Activated T-helper 2 cell treated with anti-CD3 and anti-CD28 coated beads, Interferon-gamma antibody, Interleukin-2, Interleukin-4, amounts not matched to agents 10 μg/mL and 5 μg/mL and 100 μg/mL, durations not matched to agents 14 hours and 24 hours and 36 hours (primary cell): ENCODE measurements at regions not wholly inside any gene's neighbourhood (a gene's known extent, or its start where the extent isn't known, plus 50 kb on each side); places are given as distances from the start of the nearest gene placed in this dataset.
"Not testable (repeated sequence)": the region's sequence is repeated elsewhere in the genome, so short reads cannot be mapped to it uniquely, and the experiment has no call there.

ENCODE experiments used
- DNase-seq: peaks from one replicate; pipeline ENCODE4 v3.0.0; 2021; ENCODE audit warnings: low spot score
- H3K27ac Mint-ChIP-seq: one replicate; pipeline ENCODE4 v1.8.0; 2021; ENCODE audit warnings: mixed read lengths
- H3K27me3 Mint-ChIP-seq: one replicate; pipeline ENCODE4 v1.8.0; 2021; ENCODE audit warnings: low read depth, mixed read lengths
- H3K36me3 Mint-ChIP-seq: one replicate; pipeline ENCODE4 v1.8.0; 2021; ENCODE audit warnings: low read depth, mixed read lengths
- H3K4me1 Mint-ChIP-seq: one replicate; pipeline ENCODE4 v1.8.0; 2021; ENCODE audit warnings: low read depth, mixed read lengths
- H3K4me3 Mint-ChIP-seq: one replicate; pipeline ENCODE4 v1.8.0; 2021; ENCODE audit warnings: low read depth, mild to moderate bottlenecking, moderate library complexity, mixed read lengths
- H3K9me3 Mint-ChIP-seq: one replicate; pipeline ENCODE4 v1.8.0; 2021; ENCODE audit warnings: mixed read lengths
- intact Hi-C: fragments of 100-400 bp; cut with micrococcal nuclease; formaldehyde crosslinking; loops from one replicate; pipeline ENCODE4 v1.15.1; 2023

DNA sequence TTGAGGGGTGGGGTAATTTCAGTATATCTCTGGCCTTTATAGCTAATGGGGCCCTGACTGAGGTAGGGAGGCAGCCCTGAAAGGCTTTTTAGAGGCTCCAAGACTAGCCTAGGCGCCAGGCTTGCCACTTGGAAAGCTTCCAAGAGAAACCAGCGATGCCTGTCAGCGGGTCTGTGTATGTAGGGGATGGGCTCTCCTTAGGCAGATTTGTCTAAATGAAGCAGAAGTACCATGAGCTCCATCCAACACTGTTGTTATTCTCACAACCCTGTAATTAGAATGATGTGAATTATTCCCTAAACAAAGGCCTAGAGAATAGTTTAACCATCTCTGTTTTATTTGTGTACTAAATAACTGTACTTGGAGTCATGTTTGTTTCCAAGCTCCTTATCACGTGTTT lies 138.1 kb downstream of the B3GNT2 start:
- DNase-seq, result no peak
- Mint-ChIP-seq H3K4me3 (no peak overlapping the region), H3K27ac (no peak overlapping the region), H3K4me1 (peaks cover 4% of the 10 kb centered on the region), H3K36me3 (no peaks in the 10 kb centered on the region), H3K9me3 (peaks cover 10% of the 10 kb centered on the region), H3K27me3 (no peaks in the 10 kb centered on the region)
- intact Hi-C loops, result no loop called here

GRCh38 chr2:62330959-62331358 lies 135.0 kb downstream of the B3GNT2 start:
- H3K27ac Mint-ChIP-seq, result no peak overlapping the region
- peaks cover 4% of the 10 kb centered on the region for H3K4me1 Mint-ChIP-seq
- DNase-seq, result no peak
- intact Hi-C loops, result no loop called here
- no peak overlapping the region for H3K4me3 Mint-ChIP-seq
- peaks cover 1% of the 10 kb centered on the region for H3K27me3 Mint-ChIP-seq
- no peaks in the 10 kb centered on the region for H3K36me3 Mint-ChIP-seq
- peaks cover 10% of the 10 kb centered on the region for H3K9me3 Mint-ChIP-seq

DNA sequence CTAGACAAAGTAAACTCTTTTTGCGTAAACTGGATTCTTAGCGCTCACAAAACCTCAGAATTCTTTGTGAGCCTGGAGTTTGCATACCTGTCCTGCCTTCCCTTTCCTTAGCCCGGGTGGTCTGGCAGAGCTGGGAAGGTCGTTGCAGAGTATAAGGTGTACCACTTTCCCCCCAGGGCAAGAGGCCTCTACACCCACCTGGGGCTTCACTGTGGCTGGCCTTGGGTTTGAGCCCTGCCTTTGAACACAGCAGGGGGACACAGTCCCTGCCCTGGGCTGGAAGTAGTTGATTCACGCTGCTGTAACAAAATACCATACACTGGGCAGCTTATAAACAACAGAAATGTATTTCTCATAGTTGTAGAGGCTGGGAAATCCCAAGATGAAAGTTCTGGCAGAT lies 133.9 kb downstream of the B3GNT2 start:
- Mint-ChIP-seq H3K9me3 (peaks cover 18% of the 10 kb centered on the region), H3K27ac (no peak overlapping the region), H3K36me3 (no peaks in the 10 kb centered on the region), H3K4me1 (peaks cover 3% of the 10 kb centered on the region), H3K27me3 (peaks cover 1% of the 10 kb centered on the region), H3K4me3 (no peak overlapping the region)
- intact Hi-C loops, result no loop called here
- DNase-seq, result no peak

DNA sequence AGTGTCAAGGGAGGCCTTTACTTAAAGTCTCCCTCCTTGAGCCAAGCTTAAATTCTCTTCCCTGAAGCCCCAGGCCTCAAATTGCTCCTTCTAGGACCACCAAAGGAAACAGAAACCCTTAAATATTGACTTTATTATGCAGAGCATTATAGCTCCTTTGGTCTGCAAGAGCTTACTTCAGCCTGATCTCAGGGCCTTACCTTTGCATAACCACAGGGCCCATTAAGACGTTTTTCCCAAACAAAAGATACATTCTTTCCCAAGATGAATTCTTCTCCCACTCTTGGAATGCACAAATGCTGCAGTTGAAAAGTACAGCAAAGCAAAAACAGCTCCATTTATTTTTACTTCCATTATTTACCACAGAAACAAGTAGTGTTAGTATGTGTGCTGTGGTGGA lies 130.8 kb downstream of the B3GNT2 start:
- H3K4me1 Mint-ChIP-seq, result peaks cover 3% of the 10 kb centered on the region
- H3K27me3 Mint-ChIP-seq, result peaks cover 1% of the 10 kb centered on the region
- peaks cover 22% of the 10 kb centered on the region for H3K9me3 Mint-ChIP-seq
- H3K27ac Mint-ChIP-seq, result no peak overlapping the region
- no peak overlapping the region for H3K4me3 Mint-ChIP-seq
- intact Hi-C loops, result no loop called here
- no peaks in the 10 kb centered on the region for H3K36me3 Mint-ChIP-seq
- DNase-seq, result no peak

- DNase-seq, result no peak
- H3K9me3 Mint-ChIP-seq, result peaks cover 17% of the 10 kb centered on the region
- H3K27me3 Mint-ChIP-seq, result peaks cover 1% of the 10 kb centered on the region
- H3K36me3 Mint-ChIP-seq, result no peaks in the 10 kb centered on the region
- H3K27ac Mint-ChIP-seq, result no peak overlapping the region
- intact Hi-C loops, result no loop called here
- peaks cover 13% of the 10 kb centered on the region for H3K4me1 Mint-ChIP-seq
- H3K4me3 Mint-ChIP-seq, result no peak overlapping the region
These were observed 129.5 kb downstream of the B3GNT2 start for GRCh38 chr2:62325398-62325797.

DNA sequence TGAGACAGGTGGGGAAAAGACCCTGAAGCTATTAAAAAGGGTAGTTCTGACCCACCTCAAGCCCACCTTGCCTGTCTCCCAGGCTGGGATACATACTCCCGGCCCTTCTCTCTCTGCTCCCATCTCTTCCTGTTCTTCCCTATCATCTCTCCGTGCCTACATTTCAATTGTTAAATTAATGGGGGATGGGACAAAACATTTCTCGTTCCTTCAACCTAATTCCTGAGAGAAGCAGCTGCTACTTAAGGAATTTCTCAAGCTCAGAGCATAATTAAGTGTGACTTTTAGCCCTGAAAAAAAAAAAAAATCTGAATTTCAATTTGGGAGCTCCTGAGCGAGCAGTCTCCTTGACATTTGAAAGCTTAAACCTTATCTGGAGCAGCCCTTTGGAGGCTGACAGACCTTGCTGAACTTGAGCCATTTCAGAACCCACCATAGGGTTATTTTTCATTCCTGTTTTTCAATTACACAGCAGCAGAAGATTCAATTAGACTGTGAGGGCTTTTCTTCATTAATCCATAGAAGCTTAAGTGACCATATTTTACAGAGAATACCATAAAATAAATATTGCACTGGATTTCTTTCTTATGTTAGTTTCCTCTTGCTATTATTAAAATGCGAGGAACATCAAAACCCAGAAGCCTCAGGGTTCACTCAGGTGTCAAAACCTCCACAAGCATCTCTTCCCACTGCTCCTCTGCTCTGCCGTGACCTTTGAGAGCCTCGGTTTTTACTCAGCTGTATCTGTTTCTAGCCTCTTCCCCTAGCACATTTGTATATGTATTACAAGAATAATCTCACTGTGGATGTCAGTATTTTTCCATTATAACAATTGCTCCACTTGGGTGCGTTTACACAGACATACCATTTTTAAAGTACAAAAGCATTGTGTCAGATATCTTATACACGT lies 125.7 kb downstream of the B3GNT2 start:
- DNase-seq, result no peak
- intact Hi-C loops, result loop anchor here (2.0 kb wide), 1 partner anchor 17 kb away; no protein-coding TSS in a partner anchor
- Mint-ChIP-seq H3K9me3 (peaks cover 13% of the 10 kb centered on the region), H3K4me3 (no peak overlapping the region), H3K27me3 (no peaks in the 10 kb centered on the region), H3K4me1 (peaks cover 18% of the 10 kb centered on the region), H3K36me3 (no peaks in the 10 kb centered on the region), H3K27ac (no peak overlapping the region)

- Mint-ChIP-seq H3K27me3 (no peaks in the 10 kb centered on the region), H3K4me3 (peak overlapping the region; percentile 40), H3K4me1 (peaks cover 18% of the 10 kb centered on the region), H3K27ac (peak overlapping the region; percentile 73), H3K9me3 (peaks cover 13% of the 10 kb centered on the region), H3K36me3 (no peaks in the 10 kb centered on the region)
- intact Hi-C loops, result loop anchor here (2.0 kb wide), 1 partner anchor 16 kb away; no protein-coding TSS in a partner anchor
- no peak for DNase-seq
These were observed 124.9 kb downstream of the B3GNT2 start for GRCh38 chr2:62320657-62321357.

GRCh38 chr2:62320137-62320536 lies 124.2 kb downstream of the B3GNT2 start:
- not testable (repeated sequence) for DNase-seq, H3K9me3 Mint-ChIP-seq, H3K4me3 Mint-ChIP-seq, H3K27me3 Mint-ChIP-seq, H3K27ac Mint-ChIP-seq, H3K36me3 Mint-ChIP-seq
- peaks cover 18% of the 10 kb centered on the region for H3K4me1 Mint-ChIP-seq
- intact Hi-C loops, result loop anchor here (2.0 kb wide), 1 partner anchor 15 kb away; no protein-coding TSS in a partner anchor

DNA sequence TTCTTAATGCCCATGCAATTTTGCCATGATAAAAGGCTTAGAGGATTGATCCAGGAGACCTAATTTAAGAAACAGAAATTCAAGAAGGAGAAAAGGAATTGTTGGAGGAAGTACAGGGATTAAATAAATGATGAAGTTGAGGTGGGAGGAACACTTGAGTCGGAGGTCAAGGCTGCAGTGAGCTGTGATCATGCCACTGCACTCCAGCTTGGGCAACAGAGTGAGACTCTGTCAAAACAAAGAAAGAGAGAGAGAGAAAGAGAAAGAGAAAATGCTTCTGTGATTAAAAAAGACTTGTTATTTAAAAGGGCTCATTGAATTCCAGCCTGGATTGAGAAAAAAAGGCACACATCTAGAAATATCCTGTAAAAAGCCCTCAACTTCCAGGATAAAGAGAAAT lies 123.2 kb downstream of the B3GNT2 start:
- no peaks in the 10 kb centered on the region for H3K36me3 Mint-ChIP-seq
- no peak overlapping the region for H3K27ac Mint-ChIP-seq
- no peak overlapping the region for H3K4me3 Mint-ChIP-seq
- peaks cover 26% of the 10 kb centered on the region for H3K4me1 Mint-ChIP-seq
- DNase-seq, result no peak
- intact Hi-C loops, result no loop called here
- H3K27me3 Mint-ChIP-seq, result no peaks in the 10 kb centered on the region
- no peaks in the 10 kb centered on the region for H3K9me3 Mint-ChIP-seq

DNA sequence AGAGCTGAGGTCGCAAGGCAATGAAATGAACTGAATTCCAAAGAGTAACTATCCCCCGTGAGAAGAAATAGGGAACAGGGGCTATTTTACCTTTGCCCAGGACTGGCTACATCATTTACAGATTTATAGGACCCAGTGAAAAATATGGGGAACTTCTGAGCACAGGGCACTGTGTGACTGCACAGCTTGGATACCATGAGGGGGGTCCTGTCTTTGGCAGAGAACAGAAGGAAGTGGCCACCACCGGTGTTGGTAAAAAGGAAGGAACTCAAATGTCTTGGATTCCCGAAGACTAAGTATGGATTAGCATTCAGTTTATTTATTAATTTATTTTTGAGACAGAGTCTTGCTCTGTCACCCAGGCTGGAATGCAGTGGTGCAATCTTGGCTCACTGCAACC lies 119.6 kb downstream of the B3GNT2 start:
- Mint-ChIP-seq H3K9me3 (no peaks in the 10 kb centered on the region), H3K4me1 (peaks cover 28% of the 10 kb centered on the region), H3K36me3 (no peaks in the 10 kb centered on the region), H3K27ac (no peak overlapping the region), H3K27me3 (no peaks in the 10 kb centered on the region), H3K4me3 (no peak overlapping the region)
- no peak for DNase-seq
- intact Hi-C loops, result no loop called here

DNA sequence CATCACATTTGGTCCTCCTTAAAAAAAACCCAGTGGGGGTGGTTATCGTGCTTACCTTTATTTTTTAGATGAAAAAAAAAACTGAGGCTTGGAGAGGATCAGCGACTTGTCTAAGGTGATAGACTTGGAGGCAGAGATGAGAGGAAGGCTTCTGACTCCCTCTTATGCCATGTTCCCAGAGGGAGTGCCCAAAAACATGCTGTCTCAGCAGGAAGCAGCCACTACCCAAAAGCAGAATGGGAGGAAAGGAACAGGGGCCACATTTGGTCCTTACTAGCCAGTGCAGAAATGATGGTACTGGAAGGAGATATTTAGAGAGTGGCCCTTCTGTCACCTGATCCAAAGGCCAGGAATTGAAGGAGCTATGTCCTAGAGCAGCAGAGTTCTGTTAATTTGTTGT lies 118.4 kb downstream of the B3GNT2 start:
- DNase-seq, result no peak
- Mint-ChIP-seq H3K27me3 (no peaks in the 10 kb centered on the region), H3K27ac (peak overlapping the region; percentile 3), H3K36me3 (no peaks in the 10 kb centered on the region), H3K9me3 (no peaks in the 10 kb centered on the region), H3K4me1 (peaks cover 39% of the 10 kb centered on the region), H3K4me3 (no peak overlapping the region)
- intact Hi-C loops, result no loop called here

GRCh38 chr2:62313449-62314227 lies 117.7 kb downstream of the B3GNT2 start:
- DNase-seq, result peak; percentile 24
- H3K36me3 Mint-ChIP-seq, result no peaks in the 10 kb centered on the region
- intact Hi-C loops, result no loop called here
- H3K27ac Mint-ChIP-seq, result peak overlapping the region; percentile 18
- H3K27me3 Mint-ChIP-seq, result no peaks in the 10 kb centered on the region
- no peaks in the 10 kb centered on the region for H3K9me3 Mint-ChIP-seq
- H3K4me1 Mint-ChIP-seq, result peaks cover 40% of the 10 kb centered on the region
- peak overlapping the region; percentile 0 for H3K4me3 Mint-ChIP-seq
